ENCODE measurements at regions not wholly inside any gene's neighbourhood (a gene's known extent, or its start where the extent isn't known, plus 50 kb on each side); places are given as distances from the start of the nearest gene placed in this dataset.

DNA sequence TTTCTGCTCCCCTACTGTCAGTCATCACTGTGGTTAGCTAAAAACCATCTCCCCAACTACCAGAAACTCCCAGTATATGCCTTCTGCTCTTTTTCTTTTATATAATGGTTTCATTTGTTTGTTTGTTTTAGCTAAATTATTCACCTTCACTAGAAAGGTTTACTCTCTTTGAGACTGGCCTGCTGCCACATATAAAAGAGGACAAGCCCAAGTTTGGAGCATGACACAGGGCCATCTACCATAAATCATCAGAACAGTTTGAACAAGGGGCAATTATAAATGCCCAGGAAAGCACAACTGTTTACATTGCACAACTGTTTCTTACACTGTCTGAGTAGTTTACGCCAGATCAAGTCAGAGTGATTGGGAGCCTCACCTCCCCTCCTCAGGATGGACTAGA lies 471.0 kb upstream of the PIK3C3 start:
- Histone ChIP-seq H3K9me3 (replicated peaks) (no peaks in the 10 kb centered on the region), H3K4me1 (replicated peaks) (no peaks in the 10 kb centered on the region), H3K36me3 (no peaks in the 10 kb centered on the region), H3K4me3 (no peak overlapping the region), H3K27ac (no peak overlapping the region), H3K27me3 (replicated peaks) (no peaks in the 10 kb centered on the region; the same call in 1 of the 2 replicates)
- DNase-seq (ENCODE audit: low read depth in 1 of 2, low spot score in 2 of 2): no peak

DNA sequence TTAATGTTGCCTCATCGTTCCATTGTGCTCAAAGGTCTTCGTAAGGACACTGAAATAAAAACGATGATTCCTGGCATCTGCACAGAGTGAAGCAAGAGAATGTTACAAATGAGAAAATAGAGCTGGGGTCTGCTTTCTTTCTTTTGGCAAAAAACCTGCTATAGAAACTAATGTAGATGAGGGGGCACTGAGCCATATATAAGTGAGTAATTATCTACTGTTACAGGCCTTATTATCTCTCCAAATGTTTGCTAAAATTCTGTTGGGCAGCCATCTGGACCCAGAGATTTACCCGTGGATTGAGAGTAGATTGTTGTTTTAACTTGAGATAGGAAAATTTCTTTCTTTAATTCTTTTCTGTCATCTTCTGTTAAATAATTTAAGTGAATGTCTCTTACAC lies 472.5 kb upstream of the PIK3C3 start:
- H3K4me1 ChIP-seq (replicated peaks): no peaks in the 10 kb centered on the region
- no peak overlapping the region for H3K4me3 ChIP-seq
- H3K27ac ChIP-seq: no peak overlapping the region
- no peaks in the 10 kb centered on the region for H3K27me3 ChIP-seq (replicated peaks)
- no peaks in the 10 kb centered on the region for H3K9me3 ChIP-seq (replicated peaks)
- no peaks in the 10 kb centered on the region for H3K36me3 ChIP-seq
- no peak for DNase-seq (ENCODE audit: low read depth in 1 of 2, low spot score in 2 of 2)

DNA sequence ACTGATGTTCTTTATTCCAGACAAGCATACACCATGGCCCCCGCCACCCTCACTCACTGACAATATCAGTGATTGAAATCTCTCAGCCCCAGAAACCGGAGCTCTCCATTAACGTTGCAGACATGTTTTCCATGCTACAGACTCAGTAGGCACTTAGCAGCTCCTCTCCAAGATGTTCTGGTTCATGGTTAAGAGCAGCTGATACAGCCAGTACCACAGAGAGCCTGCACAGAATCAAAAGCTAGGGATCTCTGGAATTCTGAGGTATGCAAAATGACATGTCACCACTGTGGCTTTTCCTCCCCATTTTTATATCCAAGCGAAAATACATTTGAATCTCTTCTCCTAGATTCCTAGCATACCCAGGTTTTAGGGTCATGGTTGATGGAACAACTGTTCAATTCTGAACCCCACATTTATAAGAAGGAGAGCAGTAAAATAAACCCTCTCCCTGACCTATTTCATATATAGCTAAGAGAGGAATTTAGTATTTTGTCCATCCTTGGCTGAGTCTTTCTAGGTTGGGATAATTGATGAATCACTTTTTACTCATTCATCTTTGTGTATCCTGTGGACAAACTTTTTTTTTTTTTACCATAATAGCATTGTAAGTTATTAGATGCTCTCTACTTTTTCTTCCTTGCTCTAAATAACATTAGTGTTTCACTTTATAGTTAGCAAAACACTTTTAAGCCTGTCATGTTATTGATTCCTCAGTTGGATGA lies 488.4 kb upstream of the PIK3C3 start:
- Histone ChIP-seq H3K27me3 (replicated peaks) (no peaks in the 10 kb centered on the region), H3K36me3 (no peaks in the 10 kb centered on the region), H3K4me3 (no peak overlapping the region), H3K4me1 (replicated peaks) (no peaks in the 10 kb centered on the region), H3K9me3 (replicated peaks) (no peaks in the 10 kb centered on the region), H3K27ac (no peak overlapping the region)
- DNase-seq (ENCODE audit: low read depth in 1 of 2, low spot score in 2 of 2): no peak

DNA sequence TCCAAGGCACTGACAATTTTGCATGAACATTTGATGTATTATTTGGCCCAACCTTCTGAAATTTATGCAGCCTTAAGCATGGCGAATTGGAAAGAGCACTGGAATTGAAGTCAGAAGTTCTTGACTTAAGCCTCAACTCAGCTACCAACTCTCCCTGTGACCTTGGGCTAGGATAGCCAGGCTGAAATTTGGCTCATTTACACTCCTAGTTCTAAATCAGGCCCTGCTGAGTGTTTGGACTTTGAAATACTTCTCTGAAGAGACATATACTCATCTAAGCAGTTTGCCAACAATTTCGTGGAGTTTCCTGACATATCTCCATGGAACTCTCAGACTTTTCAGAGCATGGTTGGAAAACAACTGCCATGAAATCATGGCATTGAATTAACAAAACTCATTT lies 489.6 kb upstream of the PIK3C3 start:
- no peak for DNase-seq (ENCODE audit: low read depth in 1 of 2, low spot score in 2 of 2)
- Histone ChIP-seq H3K36me3 (no peaks in the 10 kb centered on the region), H3K4me3 (no peak overlapping the region), H3K4me1 (replicated peaks) (no peaks in the 10 kb centered on the region), H3K27me3 (replicated peaks) (no peaks in the 10 kb centered on the region), H3K9me3 (replicated peaks) (no peaks in the 10 kb centered on the region), H3K27ac (no peak overlapping the region)

DNA sequence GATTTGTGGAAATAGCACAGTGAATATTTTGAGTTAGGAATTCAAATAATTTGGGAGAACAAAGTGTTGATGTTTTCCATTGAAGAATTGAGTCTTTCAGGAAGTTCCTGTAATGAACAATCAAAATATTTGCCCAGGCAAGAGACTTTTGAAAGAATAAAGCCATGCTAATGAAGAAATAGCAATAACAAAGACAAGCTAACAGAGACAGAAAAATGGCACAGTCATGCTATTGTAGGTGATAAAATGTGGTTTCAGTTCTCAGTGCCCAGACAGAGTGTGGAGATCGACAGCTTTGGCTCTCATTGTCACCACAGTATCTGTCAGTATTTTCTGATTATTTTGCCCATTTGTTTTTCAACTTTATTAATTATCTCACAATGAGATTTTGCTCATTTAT lies 490.8 kb upstream of the PIK3C3 start:
- H3K4me3 ChIP-seq: no peak overlapping the region
- no peak for DNase-seq (ENCODE audit: low read depth in 1 of 2, low spot score in 2 of 2)
- no peaks in the 10 kb centered on the region for H3K9me3 ChIP-seq (replicated peaks)
- no peaks in the 10 kb centered on the region for H3K4me1 ChIP-seq (replicated peaks)
- no peak overlapping the region for H3K27ac ChIP-seq
- H3K27me3 ChIP-seq (replicated peaks): no peaks in the 10 kb centered on the region
- no peaks in the 10 kb centered on the region for H3K36me3 ChIP-seq

DNA sequence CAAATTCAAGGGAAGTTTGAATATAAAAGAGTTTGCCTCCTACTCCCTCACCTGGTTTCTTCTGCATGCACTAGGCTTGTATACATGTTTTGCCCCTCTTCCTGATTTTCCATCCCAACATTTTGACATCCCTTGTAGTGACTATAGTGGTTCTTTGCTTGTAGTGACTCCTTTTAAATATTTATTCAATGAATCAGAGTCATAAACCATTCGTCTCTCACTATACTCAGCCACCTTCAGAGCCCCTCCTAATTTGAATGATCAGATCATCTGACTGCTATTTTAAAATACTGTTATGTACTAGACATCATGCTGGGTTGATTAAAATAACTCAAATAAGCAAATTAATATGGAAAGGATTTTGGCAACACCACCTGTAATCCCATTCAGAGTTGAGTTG lies 492.1 kb upstream of the PIK3C3 start:
- H3K36me3 ChIP-seq: no peaks in the 10 kb centered on the region
- H3K9me3 ChIP-seq (replicated peaks): no peaks in the 10 kb centered on the region
- no peaks in the 10 kb centered on the region for H3K27me3 ChIP-seq (replicated peaks)
- H3K27ac ChIP-seq: no peak overlapping the region
- no peak for DNase-seq (ENCODE audit: low read depth in 1 of 2, low spot score in 2 of 2)
- no peak overlapping the region for H3K4me3 ChIP-seq
- no peaks in the 10 kb centered on the region for H3K4me1 ChIP-seq (replicated peaks)

DNA sequence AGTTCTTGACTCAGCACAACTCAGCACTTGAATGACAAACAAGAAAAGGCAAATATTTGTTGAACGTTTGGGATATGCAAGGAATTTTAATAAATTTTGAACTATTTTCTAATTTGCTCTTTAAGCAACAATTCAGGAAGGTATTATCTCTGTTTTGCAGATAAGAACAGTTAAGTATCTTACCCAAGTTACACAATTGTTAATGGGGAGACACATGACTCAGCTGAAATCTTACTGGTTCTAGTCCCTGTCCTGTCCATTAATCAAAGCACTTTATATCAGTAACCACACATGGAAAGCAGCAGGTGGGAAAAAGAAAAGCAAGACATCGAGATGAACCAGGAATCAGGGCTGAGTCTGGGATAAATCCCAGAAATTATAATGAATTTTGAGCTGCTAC lies 493.9 kb upstream of the PIK3C3 start:
- Histone ChIP-seq H3K4me3 (no peak overlapping the region), H3K36me3 (no peaks in the 10 kb centered on the region), H3K9me3 (replicated peaks) (no peaks in the 10 kb centered on the region), H3K4me1 (replicated peaks) (no peaks in the 10 kb centered on the region), H3K27ac (no peak overlapping the region), H3K27me3 (replicated peaks) (no peaks in the 10 kb centered on the region)
- DNase-seq (ENCODE audit: low read depth in 1 of 2, low spot score in 2 of 2): no peak

DNA sequence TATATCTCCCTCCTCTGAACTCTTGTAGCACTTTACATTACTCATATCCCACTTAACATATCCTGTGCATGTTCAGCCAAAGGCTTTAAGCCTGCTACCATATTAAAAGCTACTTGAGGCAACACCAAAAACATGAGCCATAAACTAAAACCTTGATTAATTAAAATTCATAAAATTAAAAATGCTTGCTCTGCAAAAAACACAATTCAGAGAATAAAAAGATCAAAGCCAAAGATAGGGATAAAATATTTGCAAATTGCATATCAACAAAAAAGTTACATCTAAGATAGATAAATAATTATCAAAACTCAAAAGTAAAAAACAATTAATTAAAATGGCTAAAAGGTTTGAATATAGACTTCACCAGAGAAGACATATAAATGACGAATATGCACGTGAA lies 495.4 kb upstream of the PIK3C3 start:
- Histone ChIP-seq H3K27ac (no peak overlapping the region), H3K27me3 (replicated peaks) (no peaks in the 10 kb centered on the region), H3K9me3 (replicated peaks) (no peaks in the 10 kb centered on the region)

DNA sequence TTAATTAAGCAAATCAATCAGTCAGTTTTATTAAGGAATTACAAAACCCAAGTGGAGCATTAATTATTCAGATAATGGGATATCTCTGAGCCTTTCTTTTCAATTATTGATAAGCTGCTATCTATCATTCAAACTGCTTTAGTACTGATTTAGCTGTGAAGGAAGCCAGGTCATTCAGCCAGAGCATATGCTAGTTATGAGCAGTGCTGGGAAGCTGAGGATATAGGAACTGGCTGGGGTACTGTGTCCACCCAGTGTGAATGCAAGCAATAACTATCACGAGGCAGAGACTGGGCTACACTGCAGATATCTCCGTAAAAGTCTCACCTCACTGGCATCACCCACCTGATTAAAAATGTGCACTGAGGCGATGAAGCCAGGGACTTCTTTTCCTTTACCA lies 496.7 kb upstream of the PIK3C3 start:
- Histone ChIP-seq H3K4me1 (replicated peaks) (no peaks in the 10 kb centered on the region), H3K27me3 (replicated peaks) (no peaks in the 10 kb centered on the region), H3K9me3 (replicated peaks) (no peaks in the 10 kb centered on the region), H3K36me3 (no peaks in the 10 kb centered on the region), H3K27ac (no peak overlapping the region), H3K4me3 (no peak overlapping the region)
- no peak for DNase-seq (ENCODE audit: low read depth in 1 of 2, low spot score in 2 of 2)

More for the DNA sequence above, 495.4 kb upstream of the PIK3C3 start:
- Histone ChIP-seq H3K4me3 (no peak overlapping the region), H3K36me3 (no peaks in the 10 kb centered on the region), H3K4me1 (replicated peaks) (no peaks in the 10 kb centered on the region)
- no peak for DNase-seq (ENCODE audit: low read depth in 1 of 2, low spot score in 2 of 2)

DNA sequence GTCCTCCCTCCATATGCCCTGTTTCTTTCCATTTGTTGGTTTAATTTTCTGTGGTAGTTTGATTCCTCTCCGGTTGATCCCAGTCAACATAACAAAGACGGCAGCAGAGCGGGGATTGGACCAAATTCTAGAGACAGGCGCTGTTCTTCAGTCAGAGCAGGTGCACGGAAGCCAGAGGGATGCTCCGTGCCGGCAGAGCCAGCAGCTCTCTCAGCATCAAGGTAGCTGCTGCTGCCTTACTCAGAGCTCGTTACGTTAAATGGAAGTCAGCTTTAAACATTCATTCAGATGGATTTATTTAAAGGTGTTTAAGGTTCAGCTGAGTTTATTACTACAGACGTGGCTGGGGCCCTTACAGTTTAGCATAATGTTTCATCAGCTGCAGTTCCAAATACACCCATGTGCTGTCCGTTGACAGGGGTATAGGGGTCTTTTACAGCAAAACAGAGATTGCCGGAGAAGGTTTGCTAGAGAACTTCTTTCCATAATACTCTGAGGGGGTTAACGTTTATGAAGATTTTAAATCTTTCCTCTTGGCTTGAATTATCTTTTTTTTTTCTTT lies 497.2 kb upstream of the PIK3C3 start:
- H3K27ac ChIP-seq: no peak overlapping the region
- no peak for DNase-seq (ENCODE audit: low read depth in 1 of 2, low spot score in 2 of 2)
- H3K36me3 ChIP-seq: no peaks in the 10 kb centered on the region
- no peaks in the 10 kb centered on the region for H3K9me3 ChIP-seq (replicated peaks)
- no peak overlapping the region for H3K4me3 ChIP-seq
- no peaks in the 10 kb centered on the region for H3K4me1 ChIP-seq (replicated peaks)
- H3K27me3 ChIP-seq (replicated peaks): no peaks in the 10 kb centered on the region

DNA sequence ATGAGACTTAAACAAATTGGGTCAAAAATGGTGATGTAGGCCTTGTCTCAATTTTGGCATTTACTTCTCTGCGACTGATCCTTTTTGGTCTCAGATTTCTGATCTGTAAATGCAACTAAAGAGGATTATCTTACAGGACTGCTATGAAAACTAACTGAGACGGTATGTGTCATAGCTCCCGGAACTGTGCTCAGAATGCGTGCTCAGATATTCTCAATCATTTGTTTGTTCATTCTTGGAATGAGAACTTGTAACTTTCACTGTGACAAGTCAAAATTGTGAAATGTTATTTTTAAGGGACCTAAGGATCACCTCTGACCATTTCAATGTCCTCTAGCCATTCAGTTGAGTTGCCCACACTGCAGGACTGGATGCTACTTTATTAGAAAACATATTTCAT lies 498.2 kb upstream of the PIK3C3 start:
- H3K4me3 ChIP-seq: no peak overlapping the region
- no peaks in the 10 kb centered on the region for H3K9me3 ChIP-seq (replicated peaks)
- no peak for DNase-seq (ENCODE audit: low read depth in 1 of 2, low spot score in 2 of 2)

DNA sequence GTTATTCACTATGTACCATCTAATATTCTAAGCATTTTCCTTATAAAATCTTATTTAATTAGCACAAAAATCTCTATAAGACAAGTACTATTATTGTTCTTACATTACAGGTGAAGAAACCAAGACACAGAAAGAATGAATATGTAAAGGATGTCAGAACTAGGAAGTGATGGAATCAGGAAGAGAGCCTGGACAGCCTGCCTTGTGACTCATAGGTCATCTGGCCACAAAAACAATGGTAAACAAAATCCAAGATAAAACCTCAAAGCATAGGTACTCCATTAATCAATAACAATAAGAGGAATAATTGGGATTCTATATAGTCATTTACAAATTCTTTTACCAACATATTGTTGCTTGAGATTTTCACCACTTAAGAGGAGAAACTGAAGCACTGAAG lies 505.4 kb upstream of the PIK3C3 start:
- DNase-seq (ENCODE audit: low read depth in 1 of 2, low spot score in 2 of 2): no peak

More for the DNA sequence above, 498.2 kb upstream of the PIK3C3 start:
- Histone ChIP-seq H3K27ac (no peak overlapping the region), H3K36me3 (no peaks in the 10 kb centered on the region), H3K27me3 (replicated peaks) (no peaks in the 10 kb centered on the region), H3K4me1 (replicated peaks) (no peaks in the 10 kb centered on the region)

DNA sequence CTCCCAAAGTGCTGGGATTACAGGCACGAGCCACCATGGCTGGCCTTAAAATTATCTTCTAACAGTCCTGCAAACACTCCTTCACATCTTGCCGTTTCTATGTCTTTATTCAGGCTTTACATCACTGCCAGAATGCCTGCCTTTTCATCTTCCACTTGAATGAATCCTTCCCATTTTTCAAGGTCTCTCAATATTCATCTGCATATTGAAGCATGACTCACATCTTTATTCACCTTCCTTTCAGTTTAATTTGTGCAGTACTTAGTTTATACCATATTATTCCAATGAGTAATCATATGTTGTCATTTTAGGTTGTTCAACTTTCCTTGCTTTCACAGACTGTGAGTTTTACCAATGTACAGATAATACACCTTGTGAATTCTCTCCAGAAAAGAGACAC lies 510.1 kb upstream of the PIK3C3 start:
- Histone ChIP-seq H3K27me3 (replicated peaks) (no peaks in the 10 kb centered on the region), H3K4me3 (no peak overlapping the region), H3K9me3 (replicated peaks) (no peaks in the 10 kb centered on the region), H3K36me3 (no peaks in the 10 kb centered on the region), H3K4me1 (replicated peaks) (no peaks in the 10 kb centered on the region), H3K27ac (no peak overlapping the region)
- no peak for DNase-seq (ENCODE audit: low read depth in 1 of 2, low spot score in 2 of 2)

More for the DNA sequence above, 505.4 kb upstream of the PIK3C3 start:
- Histone ChIP-seq H3K4me1 (replicated peaks) (no peaks in the 10 kb centered on the region), H3K36me3 (no peaks in the 10 kb centered on the region), H3K27ac (no peak overlapping the region), H3K9me3 (replicated peaks) (no peaks in the 10 kb centered on the region), H3K4me3 (no peak overlapping the region), H3K27me3 (replicated peaks) (no peaks in the 10 kb centered on the region)

DNA sequence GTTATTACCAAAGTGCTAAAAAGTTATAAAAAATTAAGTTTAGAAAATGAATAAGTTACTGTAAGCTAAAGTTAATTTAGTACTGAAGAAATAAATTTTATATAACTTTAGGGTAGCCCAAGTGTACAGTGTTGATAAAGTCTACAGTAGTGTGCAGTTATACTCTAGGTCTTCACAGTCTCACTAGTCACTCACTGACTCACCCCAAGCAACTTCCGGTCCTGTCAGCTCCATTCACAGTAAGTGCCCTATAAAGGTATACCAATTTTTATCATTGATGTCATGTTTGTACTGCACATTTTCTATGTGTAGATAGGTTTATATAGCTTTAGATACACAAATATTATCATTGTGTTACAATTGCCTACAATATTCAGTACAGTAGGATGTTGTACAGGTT lies 518.3 kb upstream of the PIK3C3 start:
- H3K9me3 ChIP-seq (replicated peaks): no peaks in the 10 kb centered on the region
- H3K4me3 ChIP-seq: no peak overlapping the region
- H3K4me1 ChIP-seq (replicated peaks): no peaks in the 10 kb centered on the region
- no peaks in the 10 kb centered on the region for H3K27me3 ChIP-seq (replicated peaks)
- no peak overlapping the region for H3K27ac ChIP-seq
- no peak for DNase-seq (ENCODE audit: low read depth in 1 of 2, low spot score in 2 of 2)
- H3K36me3 ChIP-seq: no peaks in the 10 kb centered on the region

DNA sequence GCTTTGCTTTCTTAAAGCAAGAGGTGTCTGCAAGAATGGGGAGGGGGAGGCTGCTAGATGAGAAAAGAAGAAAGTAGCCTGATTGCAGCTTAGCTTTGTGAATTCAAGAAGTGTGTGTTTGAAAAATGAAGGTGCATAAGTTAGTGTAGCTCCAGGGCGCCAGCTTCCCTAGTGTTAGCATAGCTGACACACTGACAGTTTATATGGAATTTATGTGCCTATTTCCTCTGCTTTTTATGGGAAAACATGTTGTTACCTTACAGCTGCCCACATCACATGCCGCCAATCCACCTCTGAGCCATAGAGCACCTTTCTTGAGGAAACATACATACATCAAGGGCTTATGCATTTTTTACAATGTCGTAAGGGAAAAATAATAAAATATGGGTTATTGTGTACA lies 536.4 kb upstream of the PIK3C3 start:
- H3K27ac ChIP-seq: no peak overlapping the region
- H3K36me3 ChIP-seq: no peaks in the 10 kb centered on the region
- DNase-seq (ENCODE audit: low read depth in 1 of 2, low spot score in 2 of 2): no peak
- no peaks in the 10 kb centered on the region; the same call in 1 of the 2 replicates for H3K27me3 ChIP-seq (replicated peaks)
- H3K4me3 ChIP-seq: no peak overlapping the region
- H3K9me3 ChIP-seq (replicated peaks): no peaks in the 10 kb centered on the region
- H3K4me1 ChIP-seq (replicated peaks): no peaks in the 10 kb centered on the region
